Astrocyte of the spinal cord (primary cell): ENCODE measurements at regions not wholly inside any gene's neighbourhood (a gene's known extent, or its start where the extent isn't known, plus 50 kb on each side); places are given as distances from the start of the nearest gene placed in this dataset.

Experiments
- DNase-seq: peaks from one replicate; pipeline ENCODE4 v3.0.0; 2011; ENCODE audit warnings: low read depth, low spot score
- H3K4me3 ChIP-seq: 2 replicates; pipeline ENCODE4 v1.5.1; 2011; ENCODE audit warnings: low read depth, mild to moderate bottlenecking, low read length, moderate library complexity
- in situ Hi-C: cut with HindIII; loops from 2 replicates; pipeline ENCODE4 v1.10.0; 2017; ENCODE audit warnings: low sequenced_read_pairs
- TF ChIP-seq, protein P1 (sequence below): IDR thresholded peaks from 2 replicates; pipeline ENCODE4 v1.5.1; 2012; ENCODE audit warnings: low read depth, mild to moderate bottlenecking, low read length, inconsistent platforms

DNA sequence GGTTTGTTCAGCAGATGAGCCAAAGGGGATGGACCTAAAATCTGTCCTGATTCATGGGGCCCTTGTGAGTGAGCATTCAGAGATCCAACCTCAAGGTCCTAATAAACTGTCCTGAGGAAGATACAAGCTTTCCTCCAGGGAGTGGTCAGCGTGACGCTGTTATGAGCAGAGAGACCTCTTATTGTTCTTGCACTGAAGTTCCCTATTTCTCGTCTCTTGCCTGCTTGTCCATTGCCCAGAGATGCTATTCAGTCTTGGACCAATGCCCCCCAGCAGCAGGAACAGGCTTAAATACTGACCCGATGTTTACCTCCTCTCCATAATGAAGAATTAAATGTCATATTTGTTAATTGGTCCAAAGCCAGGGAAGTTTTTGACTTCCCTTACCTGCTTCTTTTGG, 225.2 kb upstream of the PGR start:
- no peak for DNase-seq
- H3K4me3 ChIP-seq = no peak overlapping the region
- TF ChIP-seq, protein P1, sequence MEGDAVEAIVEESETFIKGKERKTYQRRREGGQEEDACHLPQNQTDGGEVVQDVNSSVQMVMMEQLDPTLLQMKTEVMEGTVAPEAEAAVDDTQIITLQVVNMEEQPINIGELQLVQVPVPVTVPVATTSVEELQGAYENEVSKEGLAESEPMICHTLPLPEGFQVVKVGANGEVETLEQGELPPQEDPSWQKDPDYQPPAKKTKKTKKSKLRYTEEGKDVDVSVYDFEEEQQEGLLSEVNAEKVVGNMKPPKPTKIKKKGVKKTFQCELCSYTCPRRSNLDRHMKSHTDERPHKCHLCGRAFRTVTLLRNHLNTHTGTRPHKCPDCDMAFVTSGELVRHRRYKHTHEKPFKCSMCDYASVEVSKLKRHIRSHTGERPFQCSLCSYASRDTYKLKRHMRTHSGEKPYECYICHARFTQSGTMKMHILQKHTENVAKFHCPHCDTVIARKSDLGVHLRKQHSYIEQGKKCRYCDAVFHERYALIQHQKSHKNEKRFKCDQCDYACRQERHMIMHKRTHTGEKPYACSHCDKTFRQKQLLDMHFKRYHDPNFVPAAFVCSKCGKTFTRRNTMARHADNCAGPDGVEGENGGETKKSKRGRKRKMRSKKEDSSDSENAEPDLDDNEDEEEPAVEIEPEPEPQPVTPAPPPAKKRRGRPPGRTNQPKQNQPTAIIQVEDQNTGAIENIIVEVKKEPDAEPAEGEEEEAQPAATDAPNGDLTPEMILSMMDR = no peak
- in situ Hi-C loops = no loop called here

DNA sequence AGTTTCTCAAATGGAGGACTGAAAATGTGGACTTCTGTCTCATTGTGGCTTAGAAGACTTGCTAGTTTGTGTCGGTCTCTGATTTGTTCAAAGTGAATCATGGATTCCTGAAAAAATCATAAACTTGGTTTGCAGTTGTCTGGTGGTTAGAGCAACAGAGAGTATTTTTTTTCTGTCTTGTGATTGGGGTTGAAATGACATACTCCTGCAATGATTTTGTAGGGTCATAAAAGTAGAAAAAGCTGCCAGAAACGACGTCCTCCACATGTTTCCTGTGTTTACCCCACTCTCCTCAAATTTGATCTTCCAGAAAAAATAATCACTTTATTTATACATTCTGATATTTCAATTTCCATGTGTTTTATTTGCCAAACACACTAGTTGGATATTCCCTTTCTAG, 219.2 kb upstream of the PGR start:
- DNase-seq = no peak
- in situ Hi-C loops = no loop called here
- TF ChIP-seq, protein P1 = no peak
- no peak overlapping the region for H3K4me3 ChIP-seq

DNA sequence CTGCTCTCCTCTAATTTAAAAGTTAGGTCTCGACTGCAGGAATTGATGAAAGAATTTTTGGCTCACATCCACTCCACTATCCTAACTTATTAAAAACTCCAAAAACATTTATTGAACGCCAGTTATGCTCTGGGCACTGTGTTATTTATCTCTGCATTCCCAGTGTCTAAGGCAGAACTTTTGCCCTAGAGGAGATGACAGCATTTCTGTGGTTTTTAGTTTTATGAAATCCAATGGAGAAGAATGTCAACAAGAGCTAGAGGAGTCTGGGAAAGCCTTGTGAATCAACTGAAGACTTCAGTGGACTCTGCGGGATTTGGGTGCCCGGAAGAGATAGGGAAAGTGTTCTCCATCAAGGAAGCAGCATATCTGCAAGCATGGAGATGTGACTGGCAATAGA, 217.0 kb upstream of the PGR start:
- no peak for DNase-seq
- TF ChIP-seq, protein P1 = no peak
- no peak overlapping the region for H3K4me3 ChIP-seq
- in situ Hi-C loops = no loop called here

DNA sequence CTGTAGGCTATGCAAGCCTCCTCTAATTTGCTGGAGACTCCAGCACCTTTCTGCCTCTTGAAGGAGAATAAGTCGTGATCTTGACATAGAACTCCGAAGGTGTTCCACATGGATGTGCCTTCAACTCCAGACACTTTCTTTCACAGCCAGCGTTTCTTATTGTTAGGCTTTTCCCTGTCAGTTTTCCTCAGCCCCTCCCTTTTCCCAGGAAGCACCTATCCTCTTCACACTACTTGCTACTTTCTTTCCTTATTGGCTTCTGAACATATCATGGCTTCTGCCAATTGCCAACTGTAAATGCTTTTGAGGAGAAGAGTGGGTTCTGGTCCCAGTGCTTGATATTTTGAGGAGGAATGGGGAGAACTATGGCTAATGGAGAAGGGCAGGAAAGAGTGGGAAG, 216.3 kb upstream of the PGR start:
- in situ Hi-C loops = no loop called here
- TF ChIP-seq, protein P1 = no peak

DNA sequence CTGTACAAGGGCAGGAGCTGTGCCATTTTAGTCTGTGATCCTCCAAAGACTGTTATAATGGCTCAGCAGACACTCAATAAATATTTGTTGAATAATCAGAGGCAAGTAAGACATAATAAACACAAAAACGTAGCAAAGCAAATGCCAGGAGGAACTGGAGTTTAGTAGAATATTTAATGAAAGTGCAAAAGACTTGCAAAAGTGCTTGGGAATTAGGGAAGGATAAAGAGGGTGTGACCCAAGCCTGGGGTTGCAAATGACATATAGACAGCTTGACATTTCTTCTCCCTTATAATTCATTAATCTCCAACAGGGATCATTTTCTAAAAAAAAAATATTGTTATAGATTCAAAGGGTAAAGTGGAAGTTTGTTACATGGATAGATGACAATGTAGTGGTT, 212.7 kb upstream of the PGR start:
- DNase-seq = no peak
- TF ChIP-seq, protein P1 = no peak
- in situ Hi-C loops = no loop called here
- H3K4me3 ChIP-seq = no peak overlapping the region

More for the DNA sequence above, 216.3 kb upstream of the PGR start:
- no peak for DNase-seq
- H3K4me3 ChIP-seq = no peak overlapping the region

DNA sequence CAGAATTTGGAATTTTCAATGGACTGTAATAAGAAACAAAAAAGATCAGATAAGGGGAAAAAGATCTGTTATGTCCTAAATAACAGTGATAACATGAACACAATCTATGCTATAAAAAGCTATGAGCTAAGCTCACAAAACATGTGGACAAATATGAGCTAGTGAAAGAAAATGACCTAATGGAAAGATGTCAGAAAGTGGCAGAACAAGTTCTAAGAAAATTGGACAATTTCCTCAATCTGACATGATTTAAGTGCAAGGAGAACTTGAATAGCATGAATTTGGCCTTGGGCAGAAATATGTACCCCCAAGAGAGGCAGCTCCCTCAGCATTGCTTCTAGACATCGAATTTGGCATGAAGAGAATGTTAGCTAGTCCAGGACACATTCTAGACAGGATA, 212.0 kb upstream of the PGR start:
- in situ Hi-C loops = no loop called here
- TF ChIP-seq, protein P1 = no peak
- DNase-seq = no peak
- no peak overlapping the region for H3K4me3 ChIP-seq

DNA sequence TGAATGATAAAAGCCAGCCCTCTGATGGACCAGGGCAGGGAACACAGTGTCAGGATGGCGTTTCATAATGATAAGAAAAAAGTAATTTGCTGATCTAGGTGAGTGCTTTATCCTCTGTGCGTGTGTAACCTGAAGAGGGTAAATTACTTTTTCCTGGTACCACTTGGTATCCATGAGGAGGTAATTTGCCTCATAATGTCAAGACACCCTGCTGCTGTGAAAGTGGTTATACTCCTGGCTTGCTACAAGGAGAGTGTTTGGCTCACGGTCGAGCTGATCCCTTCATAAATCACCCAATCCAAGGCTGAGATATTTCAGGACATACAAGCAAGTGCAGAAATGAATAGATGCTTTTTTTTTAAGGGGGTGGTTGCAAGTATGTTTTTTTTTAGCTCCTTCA, 207.2 kb upstream of the PGR start:
- no peak overlapping the region for H3K4me3 ChIP-seq
- DNase-seq = no peak
- TF ChIP-seq, protein P1 = no peak
- in situ Hi-C loops = no loop called here
